ENCODE measurements at regions not wholly inside any gene's neighbourhood (a gene's known extent, or its start where the extent isn't known, plus 50 kb on each side); places are given as distances from the start of the nearest gene placed in this dataset.
A peak's percentile ranks its signal among the peaks of the same experiment; 100 is the strongest.

- no peak overlapping the region for H3K4me2 ChIP-seq
- TF ChIP-seq, protein P1, sequence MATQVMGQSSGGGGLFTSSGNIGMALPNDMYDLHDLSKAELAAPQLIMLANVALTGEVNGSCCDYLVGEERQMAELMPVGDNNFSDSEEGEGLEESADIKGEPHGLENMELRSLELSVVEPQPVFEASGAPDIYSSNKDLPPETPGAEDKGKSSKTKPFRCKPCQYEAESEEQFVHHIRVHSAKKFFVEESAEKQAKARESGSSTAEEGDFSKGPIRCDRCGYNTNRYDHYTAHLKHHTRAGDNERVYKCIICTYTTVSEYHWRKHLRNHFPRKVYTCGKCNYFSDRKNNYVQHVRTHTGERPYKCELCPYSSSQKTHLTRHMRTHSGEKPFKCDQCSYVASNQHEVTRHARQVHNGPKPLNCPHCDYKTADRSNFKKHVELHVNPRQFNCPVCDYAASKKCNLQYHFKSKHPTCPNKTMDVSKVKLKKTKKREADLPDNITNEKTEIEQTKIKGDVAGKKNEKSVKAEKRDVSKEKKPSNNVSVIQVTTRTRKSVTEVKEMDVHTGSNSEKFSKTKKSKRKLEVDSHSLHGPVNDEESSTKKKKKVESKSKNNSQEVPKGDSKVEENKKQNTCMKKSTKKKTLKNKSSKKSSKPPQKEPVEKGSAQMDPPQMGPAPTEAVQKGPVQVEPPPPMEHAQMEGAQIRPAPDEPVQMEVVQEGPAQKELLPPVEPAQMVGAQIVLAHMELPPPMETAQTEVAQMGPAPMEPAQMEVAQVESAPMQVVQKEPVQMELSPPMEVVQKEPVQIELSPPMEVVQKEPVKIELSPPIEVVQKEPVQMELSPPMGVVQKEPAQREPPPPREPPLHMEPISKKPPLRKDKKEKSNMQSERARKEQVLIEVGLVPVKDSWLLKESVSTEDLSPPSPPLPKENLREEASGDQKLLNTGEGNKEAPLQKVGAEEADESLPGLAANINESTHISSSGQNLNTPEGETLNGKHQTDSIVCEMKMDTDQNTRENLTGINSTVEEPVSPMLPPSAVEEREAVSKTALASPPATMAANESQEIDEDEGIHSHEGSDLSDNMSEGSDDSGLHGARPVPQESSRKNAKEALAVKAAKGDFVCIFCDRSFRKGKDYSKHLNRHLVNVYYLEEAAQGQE (IDR thresholded peaks at IDR 0.05) = no peak
- TF ChIP-seq JUNB (IDR thresholded peaks at IDR 0.05) (peak; percentile 71), HDAC2 (IDR thresholded peaks at IDR 0.05) (no peak), CTCF (IDR thresholded peaks at IDR 0.05) (no peak), FOSL2 (IDR thresholded peaks at IDR 0.05) (peak; percentile 47; the same call in 1 of the 2 replicates), FOSL2 (CRISPR knock-in tag; IDR thresholded peaks at IDR 0.05) (peak; percentile 70), HOXB13 (CRISPR knock-in tag; IDR thresholded peaks at IDR 0.05; ENCODE audit: low read depth) (no peak), GATA3 (IDR thresholded peaks at IDR 0.05; ENCODE audit: borderline replicate concordance) (peak; percentile 72; the same call in 1 of the 2 replicates)
- TF ChIP-seq, protein P2, sequence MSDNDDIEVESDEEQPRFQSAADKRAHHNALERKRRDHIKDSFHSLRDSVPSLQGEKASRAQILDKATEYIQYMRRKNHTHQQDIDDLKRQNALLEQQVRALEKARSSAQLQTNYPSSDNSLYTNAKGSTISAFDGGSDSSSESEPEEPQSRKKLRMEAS (IDR thresholded peaks at IDR 0.05) = 0 out of 2 replicates have a peak, but pooled peaks have one; percentile 31
- H3K4me3 ChIP-seq = no peak overlapping the region
- peak; percentile 89 to 90 for ATAC-seq
- CTCF ChIA-PET = no interaction called here
- peak in 1 of 2 experiments; percentile 45 for DNase-seq (ENCODE audit: low read depth in 1 of 2, low spot score in 1 of 2)
- peak overlapping the region in 1 of 2 experiments; percentile 69; a peak in 3 of 6 replicates for H3K27ac ChIP-seq
- no peak for FAIRE-seq
- H3K9me3 ChIP-seq = no peaks in the 10 kb centered on the region
- no peaks in the 10 kb centered on the region for H3K4me1 ChIP-seq
- POLR2A ChIA-PET = no interaction called here
- 7% methylated on average over 2 of the region's 2 CpGs for WGBS (ENCODE audit: missing lambda C conversion rate)
Observed at GRCh38 chr5:145362266-145362665, 472.9 kb downstream of the PRELID2 start.

- ATAC-seq (no peak), DNase-seq (ENCODE audit: low read depth in 1 of 2, low spot score in 1 of 2) (no peak), FAIRE-seq (no peak)
- ChIA-PET POLR2A (no interaction called here), CTCF (no interaction called here)
- TF ChIP-seq EHF (CRISPR knock-in tag; IDR thresholded peaks at IDR 0.05) = no peak
- no peak for TF ChIP-seq RNF2 (IDR thresholded peaks at IDR 0.05; ENCODE audit: borderline replicate concordance, low read depth)
- TF ChIP-seq POLR2AphosphoS2 (conservative IDR thresholded peaks at IDR 0.05; ENCODE audit: low read length) = no peak
- no peak for TF ChIP-seq BHLHE40 (IDR thresholded peaks at IDR 0.05; ENCODE audit: low read depth, low read length)
- TF ChIP-seq FOXS1 (CRISPR knock-in tag; IDR thresholded peaks at IDR 0.05) = no peak
- TF ChIP-seq, protein P3, sequence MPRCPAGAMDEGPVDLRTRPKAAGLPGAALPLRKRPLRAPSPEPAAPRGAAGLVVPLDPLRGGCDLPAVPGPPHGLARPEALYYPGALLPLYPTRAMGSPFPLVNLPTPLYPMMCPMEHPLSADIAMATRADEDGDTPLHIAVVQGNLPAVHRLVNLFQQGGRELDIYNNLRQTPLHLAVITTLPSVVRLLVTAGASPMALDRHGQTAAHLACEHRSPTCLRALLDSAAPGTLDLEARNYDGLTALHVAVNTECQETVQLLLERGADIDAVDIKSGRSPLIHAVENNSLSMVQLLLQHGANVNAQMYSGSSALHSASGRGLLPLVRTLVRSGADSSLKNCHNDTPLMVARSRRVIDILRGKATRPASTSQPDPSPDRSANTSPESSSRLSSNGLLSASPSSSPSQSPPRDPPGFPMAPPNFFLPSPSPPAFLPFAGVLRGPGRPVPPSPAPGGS (IDR thresholded peaks at IDR 0.05) = no peak
- no peak for TF ChIP-seq ZC3H11A (IDR thresholded peaks at IDR 0.05)
- no peaks in the 10 kb centered on the region for H3K4me1 ChIP-seq
- peak overlapping the region in 1 of 2 experiments; percentile 69; a peak in 2 of 6 replicates for H3K27ac ChIP-seq
- no peak overlapping the region for H3K4me2 ChIP-seq
- H3K4me3 ChIP-seq = no peak overlapping the region
- H3K9me3 ChIP-seq = no peaks in the 10 kb centered on the region
Observed at GRCh38 chr5:145360936-145361335, 474.2 kb downstream of the PRELID2 start.

DNA sequence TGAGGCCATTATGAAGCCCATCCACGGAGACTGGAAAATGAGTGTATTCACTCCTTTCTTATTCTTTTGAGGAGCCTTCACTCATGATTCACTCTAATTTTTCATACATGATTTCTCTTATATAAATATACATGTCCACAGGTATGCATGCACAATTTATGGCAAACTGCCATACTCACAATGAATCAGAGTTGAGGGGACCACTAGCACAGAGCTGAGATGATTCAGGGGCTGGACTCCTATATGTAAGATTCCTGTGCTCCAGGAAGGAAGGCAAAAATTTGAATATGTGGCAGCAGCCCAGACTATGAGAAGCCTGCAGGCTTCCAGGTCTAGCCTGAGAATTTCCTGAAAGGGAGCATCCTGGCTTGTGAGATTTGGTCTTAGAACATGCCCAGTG lies 484.6 kb downstream of the PRELID2 start:
- Histone ChIP-seq H3K4me3 (no peak overlapping the region), H3K4me1 (no peaks in the 10 kb centered on the region), H3K4me2 (no peak overlapping the region), H3K27ac (no peak overlapping the region), H3K9me3 (no peaks in the 10 kb centered on the region)
- POLR2A ChIA-PET = no interaction called here
- DNase-seq (ENCODE audit: low read depth in 1 of 2, low spot score in 1 of 2) = no peak
- no peak for FAIRE-seq
- TF ChIP-seq FOXS1 (CRISPR knock-in tag; IDR thresholded peaks at IDR 0.05) (no peak), EHMT2 (IDR thresholded peaks at IDR 0.05; ENCODE audit: low read depth) (no peak), CEBPB (IDR thresholded peaks at IDR 0.05) (no peak), ZSCAN20 (CRISPR knock-in tag; IDR thresholded peaks at IDR 0.05) (no peak), EP300 (IDR thresholded peaks at IDR 0.05) (no peak), HOXB13 (CRISPR knock-in tag; IDR thresholded peaks at IDR 0.05; ENCODE audit: low read depth) (no peak), CBX2 (IDR thresholded peaks at IDR 0.05; ENCODE audit: borderline replicate concordance, low read depth) (no peak)
- TF ChIP-seq, protein P2 (IDR thresholded peaks at IDR 0.05) = no peak
- CTCF ChIA-PET = no interaction called here
- ATAC-seq = no peak
- WGBS (ENCODE audit: missing lambda C conversion rate) = 29% methylated on average over 1 of the region's 1 CpG

Data from A549 (cell line).